ENCODE measurements at regions not wholly inside any gene's neighbourhood (a gene's known extent, or its start where the extent isn't known, plus 50 kb on each side); places are given as distances from the start of the nearest gene placed in this dataset.

DNA sequence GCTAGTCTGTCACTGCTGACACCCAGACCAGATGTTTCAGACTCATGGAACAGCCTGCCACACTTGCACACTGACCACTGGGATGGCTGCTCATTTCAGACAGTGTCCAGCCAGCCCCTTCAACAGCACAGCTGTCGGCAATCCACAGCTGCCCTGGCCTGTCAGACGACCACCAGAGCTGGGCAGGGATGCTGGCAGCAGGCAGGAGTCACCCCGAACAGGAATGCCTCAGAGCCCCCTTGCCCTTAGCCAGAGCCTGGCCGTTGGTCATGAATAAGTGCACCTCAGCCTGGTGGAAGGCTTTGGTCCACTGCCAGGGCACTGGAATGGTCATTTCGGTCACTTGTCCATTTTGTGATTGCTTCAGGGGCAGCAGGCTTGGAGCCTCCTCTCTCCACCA is 149.6 kb upstream of the TCERG1L start:
- TF ChIP-seq CTCF (IDR thresholded peaks at IDR 0.05), result no peak

GRCh38 chr10:131464789-131465188 is 153.3 kb upstream of the TCERG1L start:
- no peak for TF ChIP-seq CTCF (IDR thresholded peaks at IDR 0.05)

DNA sequence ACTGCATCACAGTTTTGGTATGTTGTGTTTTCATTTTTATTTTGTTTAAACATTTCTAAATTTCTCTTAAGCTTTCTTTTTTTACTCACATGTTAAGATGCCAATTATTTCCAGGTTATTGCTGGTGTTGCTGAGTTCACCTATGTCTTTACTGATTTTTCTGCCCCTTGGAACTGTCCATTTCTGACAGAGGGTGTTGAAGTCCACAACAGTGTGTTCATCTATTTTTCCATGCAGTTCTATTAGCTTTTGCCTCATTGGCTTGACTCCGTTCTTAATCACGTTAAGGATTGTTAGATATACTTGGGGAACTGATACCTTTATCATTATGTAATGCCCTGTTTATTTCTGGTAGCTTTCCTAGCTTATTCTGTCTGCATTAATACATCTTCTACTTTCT is 158.0 kb upstream of the TCERG1L start:
- no peak for TF ChIP-seq CTCF (IDR thresholded peaks at IDR 0.05)

- TF ChIP-seq CTCF (IDR thresholded peaks at IDR 0.05), result no peak
These were observed 162.1 kb upstream of the TCERG1L start for GRCh38 chr10:131473645-131474044.

DNA sequence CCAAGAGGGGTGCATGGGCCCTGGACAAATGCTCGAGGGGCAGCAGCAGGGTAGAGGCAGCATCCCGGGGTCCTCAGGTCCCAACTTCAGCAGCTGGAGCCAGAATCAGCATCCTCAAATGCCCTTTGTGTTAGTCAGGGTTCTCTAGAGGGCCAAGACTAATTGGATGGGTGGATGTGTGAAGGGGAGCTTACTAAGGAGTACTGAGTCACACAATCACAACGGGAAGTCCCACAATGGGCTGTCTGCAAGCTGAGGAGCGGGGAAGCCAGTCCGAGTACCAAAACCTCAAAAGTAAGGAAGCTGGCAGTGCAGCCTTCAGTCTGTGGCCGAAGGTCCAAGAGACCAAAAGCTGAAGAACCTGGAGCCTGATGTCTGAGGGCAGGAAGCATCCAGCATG is 162.9 kb upstream of the TCERG1L start:
- TF ChIP-seq CTCF (IDR thresholded peaks at IDR 0.05), result no peak

DNA sequence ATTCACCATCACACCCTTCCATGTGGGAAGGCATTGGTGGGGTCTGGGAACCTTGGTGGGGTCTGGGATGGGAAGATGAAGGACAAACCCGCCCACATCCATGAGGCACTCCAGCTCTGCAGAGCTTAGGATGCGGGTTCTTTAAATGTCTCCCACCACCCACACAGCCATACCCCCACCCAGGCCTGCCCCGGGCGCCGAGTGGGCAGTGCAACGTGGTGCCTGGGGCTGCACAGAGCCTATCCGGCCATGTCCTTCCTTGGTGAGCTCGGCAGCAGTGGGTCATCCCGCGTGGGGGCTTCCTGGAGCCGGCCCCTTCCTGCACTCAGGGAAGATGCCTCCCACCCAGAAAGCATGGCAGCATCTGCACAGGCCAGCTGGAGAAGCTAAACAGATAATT is 163.5 kb upstream of the TCERG1L start:
- no peak for TF ChIP-seq CTCF (IDR thresholded peaks at IDR 0.05)

DNA sequence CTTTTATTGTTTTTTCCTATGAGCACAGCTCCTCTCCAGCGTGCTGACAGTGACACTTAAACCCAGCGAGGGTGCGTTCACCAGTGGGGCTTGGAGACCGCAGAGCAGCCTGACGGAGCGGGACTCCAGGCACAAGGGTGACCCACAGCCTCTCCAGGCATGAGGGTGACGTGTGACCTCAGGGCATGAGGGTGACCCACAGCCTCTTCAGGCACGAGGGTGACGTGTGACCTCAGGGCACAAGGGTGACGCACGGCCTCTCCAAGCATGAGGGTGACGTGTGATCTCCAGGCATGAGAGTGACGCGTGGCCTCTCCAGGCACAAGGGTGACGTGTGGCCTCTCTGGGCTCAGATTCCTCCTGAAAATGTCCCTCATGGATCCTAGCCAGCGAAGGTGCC is 164.3 kb upstream of the TCERG1L start:
- no peak for TF ChIP-seq CTCF (IDR thresholded peaks at IDR 0.05)

- peak; percentile 32 for TF ChIP-seq CTCF (IDR thresholded peaks at IDR 0.05)
These were observed 166.1 kb upstream of the TCERG1L start for GRCh38 chr10:131477457-131478121.

Data from LNCAP (cell line).